Stimulated activated CD8-positive, alpha-beta memory T cell treated with anti-CD3 and anti-CD28 coated beads, Interleukin-4, amount 100 ng/mL, for 4 hours (primary cell): ENCODE measurements at regions not wholly inside any gene's neighbourhood (a gene's known extent, or its start where the extent isn't known, plus 50 kb on each side); places are given as distances from the start of the nearest gene placed in this dataset.

Experiments
- DNase-seq, 2 donors: peaks; one replicate each; pipeline ENCODE4 v3.0.0-alpha.2; 2020; ENCODE audit warnings: low read depth in 2 of 2, low spot score in 1 of 2

- no peak for DNase-seq
Observed at GRCh38 chr21:31414263-31415000, 70.4 kb upstream of the TIAM1 start.

GRCh38 chr21:31413698-31414097 lies 69.6 kb upstream of the TIAM1 start:
- no peak for DNase-seq

GRCh38 chr21:31410499-31411131 lies 66.6 kb upstream of the TIAM1 start:
- DNase-seq = no peak

- DNase-seq = no peak
Observed at GRCh38 chr21:31409831-31410487, 65.9 kb upstream of the TIAM1 start.

GRCh38 chr21:31408301-31409088 lies 64.4 kb upstream of the TIAM1 start:
- DNase-seq = no peak

- no peak for DNase-seq
Observed at GRCh38 chr21:31406510-31406909, 62.4 kb upstream of the TIAM1 start.

GRCh38 chr21:31405604-31406003 lies 61.5 kb upstream of the TIAM1 start:
- no peak for DNase-seq

GRCh38 chr21:31403596-31404333 lies 59.7 kb upstream of the TIAM1 start:
- DNase-seq = no peak

GRCh38 chr21:31399591-31399990 lies 55.5 kb upstream of the TIAM1 start:
- no peak for DNase-seq

- DNase-seq = no peak
Observed at GRCh38 chr21:31398574-31398973, 54.5 kb upstream of the TIAM1 start.

GRCh38 chr21:31397939-31398338 lies 53.9 kb upstream of the TIAM1 start:
- no peak for DNase-seq

- no peak for DNase-seq
Observed at GRCh38 chr21:31397515-31397926, 53.5 kb upstream of the TIAM1 start.

GRCh38 chr21:31397030-31397429 lies 53.0 kb upstream of the TIAM1 start:
- DNase-seq = no peak

- no peak for DNase-seq
Observed at GRCh38 chr21:31396399-31396798, 52.3 kb upstream of the TIAM1 start.

- DNase-seq = no peak
Observed at GRCh38 chr21:31395791-31396190, 51.7 kb upstream of the TIAM1 start.

- no peak for DNase-seq
Observed at GRCh38 chr21:31395268-31395667, 51.2 kb upstream of the TIAM1 start.

- DNase-seq = no peak
Observed at GRCh38 chr21:31394309-31394708, 50.2 kb upstream of the TIAM1 start.
